ENCODE measurements at regions not wholly inside any gene's neighbourhood (a gene's known extent, or its start where the extent isn't known, plus 50 kb on each side); places are given as distances from the start of the nearest gene placed in this dataset.

DNA sequence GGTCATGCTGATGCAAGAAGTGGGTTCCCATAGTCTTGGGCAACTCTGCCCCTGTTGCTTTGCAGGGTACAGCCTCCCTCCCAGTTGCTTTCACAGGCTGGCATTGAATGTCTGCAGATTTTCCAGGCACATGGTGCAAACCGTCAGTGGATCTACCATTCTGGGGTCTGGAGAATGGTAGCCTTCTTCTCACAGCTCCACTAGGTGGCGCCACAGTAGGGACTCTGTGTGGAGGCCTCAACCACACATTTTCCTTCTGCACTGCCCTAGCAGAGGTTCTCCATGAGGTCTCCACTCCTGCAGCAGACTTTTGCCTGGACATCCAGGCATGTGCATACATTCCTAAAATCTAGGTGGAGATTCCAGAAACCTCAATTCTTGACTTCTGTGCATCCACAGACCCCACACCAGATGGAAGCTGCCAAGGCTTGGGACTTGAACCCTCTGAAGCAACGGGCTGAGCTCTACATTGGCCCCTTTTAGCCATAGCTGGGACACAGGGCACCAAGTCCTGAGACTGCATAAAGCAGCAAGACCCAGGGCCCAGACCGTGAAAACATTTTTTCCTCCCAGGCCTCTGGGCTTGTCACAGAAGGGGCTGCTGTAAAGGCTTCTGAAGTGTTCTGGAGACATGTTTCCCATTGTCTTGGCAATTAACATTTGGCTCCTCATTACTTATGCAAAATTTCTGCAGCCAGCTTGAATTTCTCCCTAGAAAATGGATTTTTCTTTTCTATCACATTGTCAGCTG lies 466.2 kb upstream of the PBX1 start:
- TF ChIP-seq, protein P1, sequence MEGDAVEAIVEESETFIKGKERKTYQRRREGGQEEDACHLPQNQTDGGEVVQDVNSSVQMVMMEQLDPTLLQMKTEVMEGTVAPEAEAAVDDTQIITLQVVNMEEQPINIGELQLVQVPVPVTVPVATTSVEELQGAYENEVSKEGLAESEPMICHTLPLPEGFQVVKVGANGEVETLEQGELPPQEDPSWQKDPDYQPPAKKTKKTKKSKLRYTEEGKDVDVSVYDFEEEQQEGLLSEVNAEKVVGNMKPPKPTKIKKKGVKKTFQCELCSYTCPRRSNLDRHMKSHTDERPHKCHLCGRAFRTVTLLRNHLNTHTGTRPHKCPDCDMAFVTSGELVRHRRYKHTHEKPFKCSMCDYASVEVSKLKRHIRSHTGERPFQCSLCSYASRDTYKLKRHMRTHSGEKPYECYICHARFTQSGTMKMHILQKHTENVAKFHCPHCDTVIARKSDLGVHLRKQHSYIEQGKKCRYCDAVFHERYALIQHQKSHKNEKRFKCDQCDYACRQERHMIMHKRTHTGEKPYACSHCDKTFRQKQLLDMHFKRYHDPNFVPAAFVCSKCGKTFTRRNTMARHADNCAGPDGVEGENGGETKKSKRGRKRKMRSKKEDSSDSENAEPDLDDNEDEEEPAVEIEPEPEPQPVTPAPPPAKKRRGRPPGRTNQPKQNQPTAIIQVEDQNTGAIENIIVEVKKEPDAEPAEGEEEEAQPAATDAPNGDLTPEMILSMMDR (IDR thresholded peaks at IDR 0.05): peak; percentile 38; the same call in 1 of the 2 replicates

DNA sequence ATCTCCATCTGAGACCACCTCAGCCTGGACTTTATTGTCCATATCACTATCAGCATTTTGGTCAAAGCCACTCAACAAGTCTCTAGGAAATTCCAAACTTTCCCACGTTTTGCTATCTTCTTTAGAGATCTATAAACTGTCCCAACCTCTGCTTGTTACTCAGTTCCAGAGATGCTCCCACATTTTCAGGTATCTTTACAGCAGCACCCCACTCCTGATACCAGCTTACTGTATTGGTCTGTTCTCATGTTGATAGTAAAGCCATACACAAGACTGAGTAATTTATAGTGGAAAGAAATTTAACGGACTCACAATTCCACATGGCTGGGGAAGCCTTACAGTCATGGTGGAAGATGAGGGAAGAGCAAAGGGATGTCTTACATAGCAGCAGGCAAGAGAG lies 465.4 kb upstream of the PBX1 start:
- TF ChIP-seq, protein P1 (IDR thresholded peaks at IDR 0.05): no peak

DNA sequence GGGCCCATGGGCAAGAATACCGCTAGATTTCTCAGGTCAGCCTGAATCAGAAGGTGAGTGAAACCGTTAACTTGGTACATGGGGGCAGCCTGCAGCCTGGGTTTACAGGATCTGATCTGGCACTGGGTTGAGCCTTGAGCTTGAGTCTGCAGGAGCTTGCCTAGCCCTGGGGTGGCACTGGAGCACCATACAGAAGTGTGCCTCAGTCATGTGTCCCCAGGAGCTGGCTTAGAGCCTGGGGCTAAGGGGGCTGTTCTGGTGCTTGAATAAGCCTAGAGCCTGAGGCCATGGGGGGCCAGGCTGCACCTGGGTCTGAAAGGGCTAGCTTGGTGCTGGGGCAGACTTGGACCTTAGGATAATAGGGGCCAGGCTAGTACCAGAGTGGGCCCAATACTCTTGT lies 457.2 kb upstream of the PBX1 start:
- TF ChIP-seq, protein P1 (IDR thresholded peaks at IDR 0.05): no peak

DNA sequence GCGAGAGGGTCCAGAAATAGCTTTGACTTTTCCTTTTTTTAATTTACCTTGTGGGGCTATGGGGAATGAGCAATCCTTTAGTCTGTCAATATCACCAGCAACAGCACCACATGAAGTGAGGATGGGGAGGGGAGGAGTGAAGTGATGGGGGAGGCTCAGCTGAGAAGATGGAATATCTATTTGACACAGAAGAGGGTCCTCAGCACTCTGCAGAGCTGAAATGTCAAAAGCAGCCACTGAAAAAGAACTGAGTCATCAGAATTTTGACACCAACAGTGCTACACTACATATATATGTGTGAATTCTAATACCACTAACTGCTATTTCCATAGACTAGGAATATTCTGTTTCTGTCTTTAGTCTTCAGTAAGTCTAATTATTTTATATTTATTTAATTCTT lies 427.0 kb upstream of the PBX1 start:
- TF ChIP-seq, protein P1 (IDR thresholded peaks at IDR 0.05): no peak

DNA sequence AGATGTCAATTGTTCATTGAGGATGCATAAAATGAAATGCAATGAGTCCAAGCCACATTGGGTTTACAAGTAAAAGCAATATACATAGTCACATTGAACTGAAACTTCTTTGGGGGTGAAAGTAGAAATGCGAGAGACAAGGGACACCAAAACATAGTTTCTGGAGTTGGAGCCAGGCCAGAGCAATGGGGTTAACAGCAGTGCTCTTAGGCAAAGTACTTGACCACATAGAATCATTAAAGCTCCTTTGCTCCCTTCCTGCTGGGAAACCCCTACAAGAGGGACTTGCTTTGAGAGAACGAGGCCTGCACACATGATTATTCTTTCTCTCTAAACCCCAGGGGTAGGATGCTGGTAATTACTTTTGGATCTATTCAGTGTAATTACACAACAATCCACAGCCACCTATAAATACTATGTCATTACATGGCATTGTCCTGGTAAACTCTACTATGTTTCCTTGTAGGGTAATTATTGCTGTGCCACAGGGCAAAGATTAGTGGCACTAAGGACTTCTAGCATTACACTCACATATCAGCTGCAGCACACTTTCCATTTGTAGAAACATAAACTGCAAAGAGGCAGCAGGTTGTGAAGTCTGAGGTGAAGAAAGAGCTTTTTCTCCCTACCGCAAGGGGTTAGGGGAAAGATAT lies 421.6 kb upstream of the PBX1 start:
- TF ChIP-seq, protein P1 (IDR thresholded peaks at IDR 0.05): no peak

DNA sequence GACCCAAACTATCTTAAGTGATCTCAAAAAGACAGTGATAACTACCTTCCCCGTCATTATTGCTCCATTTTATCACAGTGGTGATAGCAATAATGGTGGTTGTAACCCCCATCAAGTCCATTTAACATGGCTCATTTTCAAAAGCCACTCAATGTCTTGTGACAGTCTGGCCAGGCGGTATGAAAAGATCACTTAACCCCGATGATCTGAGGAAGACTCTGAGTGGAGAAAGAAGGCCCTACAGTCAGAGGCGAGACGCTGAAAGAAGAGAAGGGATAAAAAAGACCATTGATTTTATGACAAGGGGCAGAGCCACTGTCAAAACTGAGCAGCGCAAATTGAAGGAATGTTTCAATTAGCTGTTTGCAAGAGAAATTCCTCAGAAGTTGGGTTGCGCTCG lies 417.2 kb upstream of the PBX1 start:
- TF ChIP-seq, protein P1 (IDR thresholded peaks at IDR 0.05): no peak

DNA sequence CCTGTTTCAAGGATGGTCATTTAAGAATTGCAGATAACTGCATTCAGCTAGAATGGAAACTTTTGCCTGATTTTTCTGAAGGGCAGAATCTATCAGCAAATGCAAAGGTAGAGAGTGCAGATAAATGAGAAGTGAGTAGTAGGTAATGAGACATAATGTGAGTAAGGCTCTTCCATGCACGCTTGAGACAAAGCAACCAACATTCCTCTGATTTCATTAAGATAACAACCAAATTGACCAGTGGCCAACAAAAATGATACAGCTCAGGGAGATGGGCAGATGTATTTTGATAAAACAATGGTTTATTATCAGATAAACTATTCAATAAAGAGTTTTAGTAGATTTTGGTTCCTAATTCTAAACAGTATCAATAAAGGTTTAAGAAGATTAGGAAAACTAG lies 404.4 kb upstream of the PBX1 start:
- TF ChIP-seq, protein P1 (IDR thresholded peaks at IDR 0.05): no peak

Measured in LNCAP (cell line).